Skeletal muscle tissue (tissue), 4 donors: ENCODE measurements at regions not wholly inside any gene's neighbourhood (a gene's known extent, or its start where the extent isn't known, plus 50 kb on each side); places are given as distances from the start of the nearest gene placed in this dataset. TPM values are rescaled to one million over a fixed set of nuclear protein-coding genes. Genes with fewer than 3 reads are reported as not detected.

Source experiments
- H3K27ac ChIP-seq: one replicate; pipeline ENCODE4 v1.7.0; 2013; ENCODE audit warnings: mild to moderate bottlenecking, low read depth, low read length, inconsistent platforms
- H3K27me3 ChIP-seq, 3 donors: one replicate each; pipeline ENCODE4 v1.7.0; 2013; ENCODE audit warnings: low read length in 3 of 3; ENCODE audit not compliant: control insufficient read depth in 3 of 3, insufficient read depth in 3 of 3
- H3K36me3 ChIP-seq, 3 donors: one replicate each; pipeline ENCODE4 v1.7.0; 2013; ENCODE audit warnings: low read length in 3 of 3; ENCODE audit not compliant: control insufficient read depth in 3 of 3, insufficient read depth in 3 of 3
- H3K4me1 ChIP-seq, 3 donors: one replicate each; pipeline ENCODE4 v1.7.0; 2013; ENCODE audit warnings: low read length in 3 of 3, mild to moderate bottlenecking in 3 of 3; ENCODE audit not compliant: control insufficient read depth in 3 of 3, insufficient read depth in 3 of 3
- H3K4me3 ChIP-seq, 3 donors: one replicate each; pipeline ENCODE4 v1.7.0; 2013; ENCODE audit warnings: low read length in 3 of 3
- H3K9ac ChIP-seq, 3 donors: one replicate each; pipeline ENCODE4 v1.7.0; 2013; ENCODE audit warnings: low read length in 3 of 3, mild to moderate bottlenecking in 3 of 3, moderate library complexity in 2 of 3, low read depth in 1 of 3
- H3K9me3 ChIP-seq, 3 donors: one replicate each; pipeline ENCODE4 v1.7.0; 2013; ENCODE audit warnings: low read length in 3 of 3; ENCODE audit not compliant: control insufficient read depth in 3 of 3
- small RNA-seq: library from RNA; depleted of rRNA; stranded (forward); fragments of <200 nt; gene quantifications from one replicate; pipeline ENCODE3, GENCODE V24; 2014
- donor health status: Osteomylitis.

DNA sequence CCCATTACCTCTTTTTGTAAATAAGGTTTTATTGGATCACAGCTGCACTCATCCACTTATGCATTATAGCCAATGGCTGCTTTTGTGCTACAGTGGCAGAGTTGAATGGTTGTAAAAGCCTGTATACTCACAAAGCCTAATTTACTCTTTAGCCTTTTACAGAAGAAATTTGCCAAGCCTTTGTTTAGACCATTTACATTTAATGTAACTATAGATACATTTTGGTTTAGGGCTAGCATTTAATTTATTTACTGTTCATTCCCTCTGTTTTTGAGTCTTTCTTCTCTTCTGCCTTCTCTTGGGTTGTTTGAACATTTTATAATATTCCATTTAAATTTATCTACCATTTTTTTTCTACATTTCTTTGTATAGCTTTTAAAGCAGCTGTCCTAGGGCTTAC, 217.1 kb upstream of the AMIGO2 start:
- Histone ChIP-seq H3K9ac (no peak overlapping the region), H3K27ac (no peak overlapping the region), H3K27me3 (no peaks in the 10 kb centered on the region), H3K9me3 (peaks cover 0 to 3% (median 0%) of the 10 kb centered on the region in 3 donors), H3K36me3 (no peaks in the 10 kb centered on the region), H3K4me1 (no peaks in the 10 kb centered on the region), H3K4me3 (no peak overlapping the region)

DNA sequence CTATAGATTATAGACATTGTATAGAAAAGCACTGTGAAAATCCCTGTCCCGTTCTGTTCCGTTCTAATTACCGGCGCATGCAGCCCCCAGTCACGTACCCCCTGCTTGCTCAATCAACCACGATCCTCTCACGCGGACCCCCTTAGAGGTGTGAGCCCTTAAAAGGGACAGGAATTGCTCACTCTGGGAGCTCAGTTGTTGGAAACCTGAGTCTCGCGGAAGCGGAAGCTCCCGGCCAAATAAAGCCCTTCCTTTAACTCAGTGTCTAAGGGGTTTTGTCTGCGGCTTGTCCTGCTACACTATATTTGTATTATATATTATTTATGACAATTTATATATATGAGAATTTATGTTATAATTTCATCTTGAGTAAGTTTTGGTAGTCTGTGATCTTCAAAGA, 213.6 kb upstream of the AMIGO2 start:
- Histone ChIP-seq H3K4me1 (no peaks in the 10 kb centered on the region), H3K36me3 (no peaks in the 10 kb centered on the region), H3K27me3 (no peaks in the 10 kb centered on the region), H3K27ac (no peak overlapping the region), H3K9ac (no peak overlapping the region), H3K9me3 (no peaks in the 10 kb centered on the region), H3K4me3 (no peak overlapping the region)

DNA sequence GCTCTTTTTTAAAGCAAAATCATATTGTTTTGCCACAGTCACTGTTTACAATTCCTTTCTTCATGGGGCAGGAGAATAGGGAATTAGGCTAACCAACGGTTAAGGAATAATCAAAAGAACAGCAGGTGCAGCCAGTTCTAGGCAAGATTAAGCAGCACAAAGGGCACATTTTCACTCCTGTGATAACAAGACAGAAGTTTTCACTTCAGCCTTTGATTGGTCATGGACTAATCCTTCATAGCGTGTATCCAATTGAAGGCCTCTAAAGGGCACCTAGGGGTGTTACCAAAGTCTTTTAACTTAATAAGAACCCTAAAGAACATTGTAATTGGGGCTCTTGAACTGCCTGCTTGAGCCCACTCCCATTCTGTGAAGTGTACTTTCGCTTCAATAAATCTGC, 206.9 kb upstream of the AMIGO2 start:
- Histone ChIP-seq H3K36me3 (no peaks in the 10 kb centered on the region), H3K27ac (no peak overlapping the region), H3K9me3 (no peaks in the 10 kb centered on the region), H3K4me1 (peaks cover 0 to 2% (median 0%) of the 10 kb centered on the region in 3 donors), H3K27me3 (no peaks in the 10 kb centered on the region), H3K9ac (no peak overlapping the region), H3K4me3 (no peak overlapping the region)

Small RNA genes lying in the stretch of these regions (small RNA-seq; reads per million reads assigned to genes)
- gene AC004486.1, result not detected
- not detected for gene MIR4494
- gene RF00264, result not detected
